HG02938 (cell line): ENCODE measurements at regions not wholly inside any gene's neighbourhood (a gene's known extent, or its start where the extent isn't known, plus 50 kb on each side); places are given as distances from the start of the nearest gene placed in this dataset.
"Not testable (repeated sequence)": the region's sequence is repeated elsewhere in the genome, so short reads cannot be mapped to it uniquely, and the experiment has no call there.

Experiments used
- ATAC-seq: cut with Tn5 transposase; IDR thresholded peaks from one replicate; pipeline ENCODE4 v1.9.1; 2021; ENCODE audit warnings: mild to moderate bottlenecking, moderate library complexity; ENCODE audit not compliant: unreplicated experiment

GRCh38 chr15:21174761-21175160, 265.5 kb downstream of the POTEB3 start:
- not testable (repeated sequence) for ATAC-seq

- not testable (repeated sequence) for ATAC-seq
Measured at GRCh38 chr15:21151203-21151966, 285.3 kb upstream of the POTEB2 start.

- not testable (repeated sequence) for ATAC-seq
Measured at GRCh38 chr15:21148136-21148535, 282.0 kb upstream of the POTEB2 start.

- ATAC-seq = not testable (repeated sequence)
Measured at GRCh38 chr15:21133893-21134292, 267.8 kb upstream of the POTEB2 start.

GRCh38 chr15:21112271-21113053, 246.3 kb upstream of the POTEB2 start:
- ATAC-seq = not testable (repeated sequence)

GRCh38 chr15:21111861-21112260, 245.7 kb upstream of the POTEB2 start:
- ATAC-seq = not testable (repeated sequence)

- not testable (repeated sequence) for ATAC-seq
Measured at GRCh38 chr15:21111172-21111571, 245.1 kb upstream of the POTEB2 start.

- ATAC-seq = not testable (repeated sequence)
Measured at GRCh38 chr15:21110187-21110804, 244.2 kb upstream of the POTEB2 start.

- not testable (repeated sequence) for ATAC-seq
Measured at GRCh38 chr15:21108384-21108783, 242.3 kb upstream of the POTEB2 start.

- not testable (repeated sequence) for ATAC-seq
Measured at GRCh38 chr15:21107399-21108381, 241.6 kb upstream of the POTEB2 start.

- not testable (repeated sequence) for ATAC-seq
Measured at GRCh38 chr15:21096599-21096998, 230.5 kb upstream of the POTEB2 start.

- not testable (repeated sequence) for ATAC-seq
Measured at GRCh38 chr15:21079544-21079943, 213.4 kb upstream of the POTEB2 start.

GRCh38 chr15:21068917-21069316, 202.8 kb upstream of the POTEB2 start:
- not testable (repeated sequence) for ATAC-seq

- not testable (repeated sequence) for ATAC-seq
Measured at GRCh38 chr15:21063512-21063911, 197.4 kb upstream of the POTEB2 start.

GRCh38 chr15:21062619-21063163, 196.6 kb upstream of the POTEB2 start:
- not testable (repeated sequence) for ATAC-seq

- not testable (repeated sequence) for ATAC-seq
Measured at GRCh38 chr15:21051866-21052265, 185.8 kb upstream of the POTEB2 start.

- not testable (repeated sequence) for ATAC-seq
Measured at GRCh38 chr15:21031703-21032102, 165.6 kb upstream of the POTEB2 start.

GRCh38 chr15:21029001-21029400, 162.9 kb upstream of the POTEB2 start:
- not testable (repeated sequence) for ATAC-seq

GRCh38 chr15:21027942-21028341, 161.8 kb upstream of the POTEB2 start:
- ATAC-seq = not testable (repeated sequence)

GRCh38 chr15:21026848-21027247, 160.7 kb upstream of the POTEB2 start:
- not testable (repeated sequence) for ATAC-seq
